Endothelial cell of umbilical vein (primary cell): ENCODE measurements at regions not wholly inside any gene's neighbourhood (a gene's known extent, or its start where the extent isn't known, plus 50 kb on each side); places are given as distances from the start of the nearest gene placed in this dataset.

Experiments used
- BruUV-seq: library from RNA; stranded (reverse); fragments of 400-500 nt; replicated peaks from 2 replicates; lab custom pipeline; 2021; lab: Mats Ljungman, UMichigan
- CTCF ChIA-PET: fragments of 300-600, 350-600 bp; sonication (Branson Sonifier 250); formaldehyde crosslinking; loops from one replicate; lab custom pipeline; 2021; ENCODE audit warnings: antibody characterized with exemption, inconsistent platforms; lab: Charles Lee
- POLR2A ChIA-PET: fragments of 300-600, 350-600 bp; sonication (Branson Sonifier 250); formaldehyde crosslinking; loops from one replicate; lab custom pipeline; 2021; ENCODE audit warnings: antibody characterized with exemption, inconsistent platforms; lab: Charles Lee
- DNase-seq: peaks from one replicate; pipeline ENCODE4 v3.0.0-alpha.2; 2011; ENCODE audit warnings: low read depth, low spot score
- FAIRE-seq: peaks from 2 replicates; lab custom pipeline; 2011; peaks lifted over from hg19 to GRCh38; lab: Jason Lieb, UNC
- H2AFZ ChIP-seq: 2 replicates; pipeline ENCODE4 v1.6.0; 2012; ENCODE audit warnings: low read depth, low read length, control low read depth, inconsistent platforms
- H3K27ac ChIP-seq: 2 replicates; pipeline ENCODE4 v1.5.1; 2011; ENCODE audit warnings: low read depth, mild to moderate bottlenecking, control low read depth, low read length, moderate library complexity; ENCODE audit not compliant: insufficient read depth
- H3K27me3 ChIP-seq, 2 experiments: 2 replicates each; pipeline versions ENCODE4 v1.6.0 to v1.6.1; 2011; ENCODE audit warnings: low read length in 2 of 2, mixed read lengths in 1 of 2; ENCODE audit not compliant: control insufficient read depth in 2 of 2, insufficient read depth in 2 of 2
- H3K36me3 ChIP-seq, 2 experiments: 2 replicates in 1 of 2; 3 replicates in 1 of 2; pipeline ENCODE4 v1.5.1; 2011; ENCODE audit warnings: low read length in 2 of 2, mild to moderate bottlenecking in 1 of 2, moderate library complexity in 1 of 2; ENCODE audit not compliant: control insufficient read depth in 2 of 2, insufficient read depth in 2 of 2; ENCODE audit errors: extremely low read depth in 1 of 2
- H3K4me1 ChIP-seq: 3 replicates; pipeline ENCODE4 v1.5.1; 2011; ENCODE audit warnings: mild to moderate bottlenecking, low read length; ENCODE audit not compliant: control insufficient read depth, insufficient read depth; ENCODE audit errors: extremely low read depth
- H3K4me2 ChIP-seq: 2 replicates; pipeline ENCODE4 v1.6.1; 2011; ENCODE audit warnings: low read length, control low read depth, mixed read lengths; ENCODE audit not compliant: insufficient read depth
- H3K4me3 ChIP-seq, 3 experiments: fragments of 200-600 bp in 1 of 3; sonication (generic), shearing (Covaris generic) in 1 of 3; replicated peaks in 1 of 3; 2 replicates each; pipeline ENCODE4 v1.5.1; 2011 to 2016; ENCODE audit warnings: control low read depth in 3 of 3, low read length in 3 of 3, mild to moderate bottlenecking in 2 of 3, inconsistent platforms in 1 of 3, low read depth in 1 of 3, moderate library complexity in 1 of 3; ENCODE audit not compliant: insufficient read depth in 1 of 3
- H3K79me2 ChIP-seq: 2 replicates; pipeline ENCODE4 v1.6.0; 2012; ENCODE audit warnings: low read length, inconsistent platforms; ENCODE audit not compliant: control insufficient read depth, insufficient read depth
- H3K9ac ChIP-seq: replicated peaks from 2 replicates; pipeline ENCODE3; 2011; ENCODE audit warnings: low read length, control low read depth; ENCODE audit not compliant: insufficient read depth; ENCODE audit errors: extremely low read depth
- H3K9me1 ChIP-seq: replicated peaks from 3 replicates; pipeline ENCODE4 v1.6.0; 2011; ENCODE audit warnings: mild to moderate bottlenecking, low read length; ENCODE audit not compliant: control insufficient read depth, insufficient read depth; ENCODE audit errors: extremely low read depth
- H3K9me3 ChIP-seq: replicated peaks from 2 replicates; pipeline ENCODE4 v1.5.1; 2012; ENCODE audit warnings: low read length, inconsistent platforms; ENCODE audit not compliant: control insufficient read depth, insufficient read depth
- H4K20me1 ChIP-seq: replicated peaks from 2 replicates; pipeline ENCODE3; 2011; ENCODE audit warnings: mild to moderate bottlenecking, low read length; ENCODE audit not compliant: control insufficient read depth, insufficient read depth; ENCODE audit errors: extremely low read depth
- EZH2 ChIP-seq: IDR thresholded peaks from 2 replicates; pipeline ENCODE4 v1.6.1; 2012; ENCODE audit warnings: borderline replicate concordance, low read depth, mild to moderate bottlenecking, moderate library complexity, low read length, inconsistent platforms; ENCODE audit not compliant: severe bottlenecking
- FOS ChIP-seq: IDR thresholded peaks from 2 replicates; pipeline ENCODE4 v1.6.1; 2011; ENCODE audit warnings: mild to moderate bottlenecking, low read length, moderate library complexity, borderline replicate concordance; ENCODE audit not compliant: insufficient read depth
- GATA2 ChIP-seq: IDR thresholded peaks from 2 replicates; pipeline ENCODE4 v1.7.0; 2011; ENCODE audit warnings: low read depth, mild to moderate bottlenecking, moderate library complexity, mixed read lengths, low read length; ENCODE audit not compliant: insufficient read length, insufficient read depth
- JUN ChIP-seq: IDR thresholded peaks from 2 replicates; pipeline ENCODE4 v1.6.1; 2011; ENCODE audit warnings: borderline replicate concordance, low read depth; ENCODE audit not compliant: insufficient read length, insufficient read depth
- MYC ChIP-seq: IDR thresholded peaks from one replicate; pipeline ENCODE4 v1.6.1; 2011; ENCODE audit warnings: mild to moderate bottlenecking, low read depth, low read length
- POLR2A ChIP-seq: IDR thresholded peaks from 2 replicates; pipeline ENCODE4 v1.6.1; 2012; ENCODE audit warnings: low read depth, mild to moderate bottlenecking, control low read depth, low read length
- POLR2AphosphoS5 ChIP-seq: IDR thresholded peaks from 2 replicates; pipeline ENCODE4 v1.6.1; 2012; ENCODE audit warnings: low read depth, mild to moderate bottlenecking, control low read depth, low read length, moderate library complexity; ENCODE audit not compliant: insufficient read depth
- dilution Hi-C: fragments of 300-500 bp; cut with MboI; formaldehyde crosslinking; loops from one replicate; pipeline ENCODE4 v1.15.0; 2019; ENCODE audit warnings: low sequenced_read_pairs; ENCODE audit not compliant: extremely low pct_ligation_motif_present
- intact Hi-C: fragments of 100-400 bp; cut with micrococcal nuclease; formaldehyde crosslinking; loops from one replicate; pipeline ENCODE4 v1.10.0; 2022
- TF ChIP-seq, protein P1 (sequence below): IDR thresholded peaks from 2 replicates; pipeline ENCODE4 v1.6.1; 2011; ENCODE audit not compliant: insufficient read depth, insufficient read length
- TF ChIP-seq, protein P2 (sequence below), 2 donors: IDR thresholded peaks; 1 replicate in 1 of 2; 2 replicates in 1 of 2; pipeline ENCODE4 v1.5.1; 2011; ENCODE audit warnings: low read length in 2 of 2, mild to moderate bottlenecking in 2 of 2, moderate library complexity in 2 of 2, control low read depth in 1 of 2, inconsistent platforms in 1 of 2, low read depth in 1 of 2; ENCODE audit not compliant: insufficient read depth in 1 of 2; ENCODE audit errors: extremely low read depth in 1 of 2

DNA sequence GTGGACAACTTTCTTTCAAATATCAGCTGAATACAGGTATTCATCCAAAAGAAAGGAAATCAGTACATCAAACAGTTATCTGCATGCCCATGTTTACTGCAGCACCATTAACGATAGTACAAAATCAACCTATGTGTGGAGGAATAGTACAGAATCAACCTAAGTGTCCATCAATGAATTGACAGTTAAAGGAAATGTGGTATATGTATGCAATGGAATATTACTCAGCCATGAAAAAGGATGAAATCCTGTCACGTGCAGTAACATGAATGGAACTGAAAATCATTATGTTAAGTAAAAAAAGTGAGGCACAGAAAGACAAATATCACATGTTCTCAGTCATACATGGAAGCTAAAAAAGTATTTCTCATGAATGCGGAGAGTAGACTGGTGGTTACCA is 132.3 kb downstream of the MED15 start:
- intact Hi-C loops (no loop called here), dilution Hi-C loops (no loop called here)
- FAIRE-seq: no peak
- POLR2A ChIA-PET: no interaction called here
- H3K36me3 ChIP-seq: no peaks in the 10 kb centered on the region
- H4K20me1 ChIP-seq: no peaks in the 10 kb centered on the region
- H3K9me1 ChIP-seq: no peaks in the 10 kb centered on the region
- H3K27ac ChIP-seq: no peak overlapping the region
- no peaks in the 10 kb centered on the region for H3K4me1 ChIP-seq
- TF ChIP-seq FOS (no peak), POLR2A (no peak), GATA2 (no peak), MYC (no peak), JUN (no peak), EZH2 (no peak), POLR2AphosphoS5 (no peak)
- TF ChIP-seq, protein P1, sequence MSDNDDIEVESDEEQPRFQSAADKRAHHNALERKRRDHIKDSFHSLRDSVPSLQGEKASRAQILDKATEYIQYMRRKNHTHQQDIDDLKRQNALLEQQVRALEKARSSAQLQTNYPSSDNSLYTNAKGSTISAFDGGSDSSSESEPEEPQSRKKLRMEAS: no peak
- TF ChIP-seq, protein P2, sequence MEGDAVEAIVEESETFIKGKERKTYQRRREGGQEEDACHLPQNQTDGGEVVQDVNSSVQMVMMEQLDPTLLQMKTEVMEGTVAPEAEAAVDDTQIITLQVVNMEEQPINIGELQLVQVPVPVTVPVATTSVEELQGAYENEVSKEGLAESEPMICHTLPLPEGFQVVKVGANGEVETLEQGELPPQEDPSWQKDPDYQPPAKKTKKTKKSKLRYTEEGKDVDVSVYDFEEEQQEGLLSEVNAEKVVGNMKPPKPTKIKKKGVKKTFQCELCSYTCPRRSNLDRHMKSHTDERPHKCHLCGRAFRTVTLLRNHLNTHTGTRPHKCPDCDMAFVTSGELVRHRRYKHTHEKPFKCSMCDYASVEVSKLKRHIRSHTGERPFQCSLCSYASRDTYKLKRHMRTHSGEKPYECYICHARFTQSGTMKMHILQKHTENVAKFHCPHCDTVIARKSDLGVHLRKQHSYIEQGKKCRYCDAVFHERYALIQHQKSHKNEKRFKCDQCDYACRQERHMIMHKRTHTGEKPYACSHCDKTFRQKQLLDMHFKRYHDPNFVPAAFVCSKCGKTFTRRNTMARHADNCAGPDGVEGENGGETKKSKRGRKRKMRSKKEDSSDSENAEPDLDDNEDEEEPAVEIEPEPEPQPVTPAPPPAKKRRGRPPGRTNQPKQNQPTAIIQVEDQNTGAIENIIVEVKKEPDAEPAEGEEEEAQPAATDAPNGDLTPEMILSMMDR (IDR thresholded peaks at IDR 0.05; ENCODE audit: extremely low read depth in 1 of 2, insufficient read depth in 1 of 2, low read depth in 1 of 2, low read length in 2 of 2): no peak
- no peaks in the 10 kb centered on the region for H3K9me3 ChIP-seq
- DNase-seq: no peak
- H3K4me2 ChIP-seq: no peak overlapping the region
- no peak overlapping the region for H2AFZ ChIP-seq
- H3K4me3 ChIP-seq: no peak overlapping the region
- no peaks in the 10 kb centered on the region for H3K79me2 ChIP-seq
- H3K27me3 ChIP-seq: peaks cover 6 to 26% of the 10 kb centered on the region in 2 experiments
- CTCF ChIA-PET: interaction anchor here (1.5 kb wide), 1 partner anchor 14 kb away, joined by 3 read pairs; no protein-coding TSS in a partner anchor
- no TSS peak for BruUV-seq
- H3K9ac ChIP-seq: no peak overlapping the region
